ENCODE measurements at regions not wholly inside any gene's neighbourhood (a gene's known extent, or its start where the extent isn't known, plus 50 kb on each side); places are given as distances from the start of the nearest gene placed in this dataset.

GRCh38 chr20:17014217-17014616 is 212.6 kb upstream of the PCSK2 start:
- Histone ChIP-seq H3K9me2 (replicated peaks; ENCODE audit: low read depth, low read length) (no peaks in the 10 kb centered on the region), H3K4me1 (ENCODE audit: insufficient read depth, low read length, poor library complexity, severe bottlenecking) (no peaks in the 10 kb centered on the region), H4K20me1 (ENCODE audit: insufficient read depth, low read length, poor library complexity, severe bottlenecking) (no peaks in the 10 kb centered on the region), H3K36me3 (ENCODE audit: insufficient read depth, low read length) (no peaks in the 10 kb centered on the region), H3K79me2 (ENCODE audit: insufficient read depth, low read length) (no peaks in the 10 kb centered on the region), H3K9ac (ENCODE audit: low read depth, low read length, poor library complexity, severe bottlenecking) (no peak overlapping the region), H3F3A (ENCODE audit: low read depth) (no peaks in the 10 kb centered on the region), H2AFZ (ENCODE audit: low read length) (no peak overlapping the region), H3K27me3 (ENCODE audit: insufficient read depth, low read length, poor library complexity, severe bottlenecking) (no peaks in the 10 kb centered on the region), H3K9me3 (ENCODE audit: insufficient read depth, low read depth, low read length) (no peaks in the 10 kb centered on the region), H3K4me3 (ENCODE audit: low read length, poor library complexity, severe bottlenecking) (no peak overlapping the region), H3K4me2 (ENCODE audit: low read depth, low read length, poor library complexity, severe bottlenecking) (no peak overlapping the region)
- TF ChIP-seq CTCF (conservative IDR thresholded peaks at IDR 0.05; ENCODE audit: low read length) (no peak), EZH2phosphoT487 (IDR thresholded peaks at IDR 0.05; ENCODE audit: borderline replicate concordance) (no peak)

GRCh38 chr20:17014756-17015366 is 212.0 kb upstream of the PCSK2 start:
- no peak for TF ChIP-seq CTCF (conservative IDR thresholded peaks at IDR 0.05; ENCODE audit: low read length)
- no peak for TF ChIP-seq EZH2phosphoT487 (IDR thresholded peaks at IDR 0.05; ENCODE audit: borderline replicate concordance)
- no peaks in the 10 kb centered on the region for H3K9me3 ChIP-seq (ENCODE audit: insufficient read depth, low read depth, low read length)
- H3K27me3 ChIP-seq (ENCODE audit: insufficient read depth, low read length, poor library complexity, severe bottlenecking), result no peaks in the 10 kb centered on the region
- H3K36me3 ChIP-seq (ENCODE audit: insufficient read depth, low read length), result no peaks in the 10 kb centered on the region
- no peak overlapping the region for H2AFZ ChIP-seq (ENCODE audit: low read length)
- H3K4me3 ChIP-seq (ENCODE audit: low read length, poor library complexity, severe bottlenecking), result no peak overlapping the region
- no peaks in the 10 kb centered on the region for H3K9me2 ChIP-seq (replicated peaks; ENCODE audit: low read depth, low read length)
- no peaks in the 10 kb centered on the region for H3F3A ChIP-seq (ENCODE audit: low read depth)
- H4K20me1 ChIP-seq (ENCODE audit: insufficient read depth, low read length, poor library complexity, severe bottlenecking), result no peaks in the 10 kb centered on the region
- no peaks in the 10 kb centered on the region for H3K79me2 ChIP-seq (ENCODE audit: insufficient read depth, low read length)
- H3K4me2 ChIP-seq (ENCODE audit: low read depth, low read length, poor library complexity, severe bottlenecking), result no peak overlapping the region
- H3K4me1 ChIP-seq (ENCODE audit: insufficient read depth, low read length, poor library complexity, severe bottlenecking), result no peaks in the 10 kb centered on the region
- H3K9ac ChIP-seq (ENCODE audit: low read depth, low read length, poor library complexity, severe bottlenecking), result no peak overlapping the region

GRCh38 chr20:17017232-17017631 is 209.6 kb upstream of the PCSK2 start:
- no peaks in the 10 kb centered on the region for H4K20me1 ChIP-seq (ENCODE audit: insufficient read depth, low read length, poor library complexity, severe bottlenecking)
- no peak overlapping the region for H3K9ac ChIP-seq (ENCODE audit: low read depth, low read length, poor library complexity, severe bottlenecking)
- H3K4me3 ChIP-seq (ENCODE audit: low read length, poor library complexity, severe bottlenecking), result no peak overlapping the region
- no peaks in the 10 kb centered on the region for H3F3A ChIP-seq (ENCODE audit: low read depth)
- no peaks in the 10 kb centered on the region for H3K27me3 ChIP-seq (ENCODE audit: insufficient read depth, low read length, poor library complexity, severe bottlenecking)
- no peak overlapping the region for H2AFZ ChIP-seq (ENCODE audit: low read length)
- TF ChIP-seq CTCF (conservative IDR thresholded peaks at IDR 0.05; ENCODE audit: low read length) (no peak), EZH2phosphoT487 (IDR thresholded peaks at IDR 0.05; ENCODE audit: borderline replicate concordance) (no peak)
- H3K79me2 ChIP-seq (ENCODE audit: insufficient read depth, low read length), result no peaks in the 10 kb centered on the region
- no peaks in the 10 kb centered on the region for H3K36me3 ChIP-seq (ENCODE audit: insufficient read depth, low read length)
- H3K9me2 ChIP-seq (replicated peaks; ENCODE audit: low read depth, low read length), result no peaks in the 10 kb centered on the region
- H3K4me1 ChIP-seq (ENCODE audit: insufficient read depth, low read length, poor library complexity, severe bottlenecking), result no peaks in the 10 kb centered on the region
- H3K4me2 ChIP-seq (ENCODE audit: low read depth, low read length, poor library complexity, severe bottlenecking), result no peak overlapping the region
- no peaks in the 10 kb centered on the region for H3K9me3 ChIP-seq (ENCODE audit: insufficient read depth, low read depth, low read length)
